Right lobe of liver (tissue), 4 donors: ENCODE measurements at regions not wholly inside any gene's neighbourhood (a gene's known extent, or its start where the extent isn't known, plus 50 kb on each side); places are given as distances from the start of the nearest gene placed in this dataset.

Experiments used
- POLR2A ChIP-seq: fragments of 450-650 bp; IDR thresholded peaks from one replicate; pipeline ENCODE4 v1.6.1; 2017; ENCODE audit warnings: antibody characterized with exemption, mild to moderate bottlenecking
- TF ChIP-seq, protein P1 (sequence below), 4 donors: fragments of 200-600 bp in 3 of 4; fragments of 450-650 bp in 1 of 4; IDR thresholded peaks; one replicate each; pipeline versions ENCODE4 v1.5.1 to v1.8.0; 2016 to 2022; ENCODE audit warnings: antibody characterized with exemption in 4 of 4, mild to moderate bottlenecking in 2 of 4
- donor health status: DM: no; HTN: no; CAD: no.
- donor health status: DM: no; HTN: no; CAD: no.
- donor health status: DM: no; HTN: yes; CAD: no.

- TF ChIP-seq, protein P1, sequence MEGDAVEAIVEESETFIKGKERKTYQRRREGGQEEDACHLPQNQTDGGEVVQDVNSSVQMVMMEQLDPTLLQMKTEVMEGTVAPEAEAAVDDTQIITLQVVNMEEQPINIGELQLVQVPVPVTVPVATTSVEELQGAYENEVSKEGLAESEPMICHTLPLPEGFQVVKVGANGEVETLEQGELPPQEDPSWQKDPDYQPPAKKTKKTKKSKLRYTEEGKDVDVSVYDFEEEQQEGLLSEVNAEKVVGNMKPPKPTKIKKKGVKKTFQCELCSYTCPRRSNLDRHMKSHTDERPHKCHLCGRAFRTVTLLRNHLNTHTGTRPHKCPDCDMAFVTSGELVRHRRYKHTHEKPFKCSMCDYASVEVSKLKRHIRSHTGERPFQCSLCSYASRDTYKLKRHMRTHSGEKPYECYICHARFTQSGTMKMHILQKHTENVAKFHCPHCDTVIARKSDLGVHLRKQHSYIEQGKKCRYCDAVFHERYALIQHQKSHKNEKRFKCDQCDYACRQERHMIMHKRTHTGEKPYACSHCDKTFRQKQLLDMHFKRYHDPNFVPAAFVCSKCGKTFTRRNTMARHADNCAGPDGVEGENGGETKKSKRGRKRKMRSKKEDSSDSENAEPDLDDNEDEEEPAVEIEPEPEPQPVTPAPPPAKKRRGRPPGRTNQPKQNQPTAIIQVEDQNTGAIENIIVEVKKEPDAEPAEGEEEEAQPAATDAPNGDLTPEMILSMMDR (IDR thresholded peaks at IDR 0.05), result no peak
- no peak for TF ChIP-seq POLR2A
These were observed 344.9 kb upstream of the NOCT start for GRCh38 chr4:138670681-138671080.
